Hippocampal formation (tissue), 2 donors: ENCODE measurements at regions not wholly inside any gene's neighbourhood (a gene's known extent, or its start where the extent isn't known, plus 50 kb on each side); places are given as distances from the start of the nearest gene placed in this dataset.
"Not testable (repeated sequence)": the region's sequence is repeated elsewhere in the genome, so short reads cannot be mapped to it uniquely, and the experiment has no call there.

Experiments
- DNase-seq, 2 donors: peaks; one replicate each; lab custom pipeline; 2025; lab: John Stamatoyannopoulos, UW

- no peak for DNase-seq
Measured at GRCh38 chrY:8151561-8151960, 1185.7 kb upstream of the TSPY4 start.

- no peak for DNase-seq
Measured at GRCh38 chrY:8128578-8128977, 1208.7 kb upstream of the TSPY4 start.

- DNase-seq: no peak
Measured at GRCh38 chrY:8125907-8126571, 1211.2 kb upstream of the TSPY4 start.

- DNase-seq: no peak
Measured at GRCh38 chrY:8121825-8122224, 1210.3 kb upstream of the AMELY start.

GRCh38 chrY:8094429-8094828 lies 1182.9 kb upstream of the AMELY start:
- DNase-seq: no peak

GRCh38 chrY:8092926-8093325 lies 1181.4 kb upstream of the AMELY start:
- DNase-seq: no peak

GRCh38 chrY:8085925-8086324 lies 1174.4 kb upstream of the AMELY start:
- no peak for DNase-seq

GRCh38 chrY:8084192-8084591 lies 1172.6 kb upstream of the AMELY start:
- no peak for DNase-seq

- DNase-seq: no peak
Measured at GRCh38 chrY:8081151-8081550, 1169.6 kb upstream of the AMELY start.

GRCh38 chrY:8065220-8065619 lies 1153.7 kb upstream of the AMELY start:
- DNase-seq: no peak

- no peak for DNase-seq
Measured at GRCh38 chrY:8064500-8064899, 1152.9 kb upstream of the AMELY start.

GRCh38 chrY:8063973-8064372 lies 1152.4 kb upstream of the AMELY start:
- no peak for DNase-seq

- DNase-seq: no peak
Measured at GRCh38 chrY:8058613-8059012, 1147.1 kb upstream of the AMELY start.

GRCh38 chrY:8051340-8051739 lies 1139.8 kb upstream of the AMELY start:
- no peak for DNase-seq

GRCh38 chrY:8041238-8041637 lies 1129.7 kb upstream of the AMELY start:
- DNase-seq: no peak

- no peak for DNase-seq
Measured at GRCh38 chrY:8036563-8036962, 1125.0 kb upstream of the AMELY start.

- no peak for DNase-seq
Measured at GRCh38 chrY:8035653-8036052, 1124.1 kb upstream of the AMELY start.

- no peak for DNase-seq
Measured at GRCh38 chrY:8034673-8035072, 1123.1 kb upstream of the AMELY start.

- no peak for DNase-seq
Measured at GRCh38 chrY:8033200-8033599, 1121.6 kb upstream of the AMELY start.

GRCh38 chrY:8020540-8020939 lies 1109.0 kb upstream of the AMELY start:
- no peak for DNase-seq

- no peak for DNase-seq
Measured at GRCh38 chrY:8011515-8011914, 1100.0 kb upstream of the AMELY start.

- DNase-seq: no peak
Measured at GRCh38 chrY:8004196-8004595, 1092.6 kb upstream of the AMELY start.

GRCh38 chrY:7996726-7997125 lies 1085.2 kb upstream of the AMELY start:
- no peak for DNase-seq

GRCh38 chrY:7994781-7995180 lies 1083.2 kb upstream of the AMELY start:
- not testable (repeated sequence) for DNase-seq
